Smooth muscle cell (in vitro differentiated cells): ENCODE measurements at regions not wholly inside any gene's neighbourhood (a gene's known extent, or its start where the extent isn't known, plus 50 kb on each side); places are given as distances from the start of the nearest gene placed in this dataset.

Experiments used
- DNase-seq: peaks from one replicate; lab custom pipeline; 2025; ENCODE audit not compliant: unreplicated experiment; lab: John Stamatoyannopoulos, UW
- H2AFZ ChIP-seq: fragments of 200-600 bp; sonication (generic); 2 replicates; pipeline ENCODE4 v1.6.0; 2016; ENCODE audit warnings: antibody characterized with exemption, low read depth, mild to moderate bottlenecking
- H3F3A ChIP-seq: fragments of 200-600 bp; sonication (generic); 2 replicates; pipeline ENCODE4 v1.6.0; 2017; ENCODE audit warnings: antibody characterized with exemption, low read depth
- H3K27ac ChIP-seq: fragments of 200-600 bp; sonication (generic); 2 replicates; pipeline ENCODE4 v1.5.1; 2016; ENCODE audit warnings: low read depth, mild to moderate bottlenecking
- H3K27me3 ChIP-seq: fragments of 200-600 bp; sonication (generic); 2 replicates; pipeline ENCODE4 v1.6.1; 2016; ENCODE audit warnings: low read depth, mild to moderate bottlenecking
- H3K36me3 ChIP-seq: fragments of 200-600 bp; sonication (generic); 2 replicates; pipeline ENCODE4 v1.5.1; 2016; ENCODE audit warnings: low read depth
- H3K4me1 ChIP-seq: fragments of 200-600 bp; sonication (generic); 2 replicates; pipeline ENCODE4 v1.5.1; 2016; ENCODE audit warnings: low read depth
- H3K4me2 ChIP-seq: fragments of 200-600 bp; sonication (generic); 2 replicates; pipeline ENCODE4 v1.6.0; 2016; ENCODE audit warnings: mild to moderate bottlenecking
- H3K4me3 ChIP-seq: fragments of 200-600 bp; sonication (generic); 2 replicates; pipeline ENCODE4 v1.5.1; 2016; ENCODE audit warnings: mild to moderate bottlenecking
- H3K79me2 ChIP-seq: fragments of 200-600 bp; sonication (generic); 2 replicates; pipeline ENCODE4 v1.6.0; 2016; ENCODE audit warnings: low read depth, mild to moderate bottlenecking
- H3K9ac ChIP-seq: fragments of 200-600 bp; sonication (generic); 2 replicates; pipeline ENCODE4 v1.6.0; 2016; ENCODE audit warnings: low read depth
- H3K9me3 ChIP-seq: fragments of 200-600 bp; sonication (generic); replicated peaks from 2 replicates; pipeline ENCODE4 v1.5.1; 2016; ENCODE audit warnings: low read depth
- H4K20me1 ChIP-seq: fragments of 200-600 bp; sonication (generic); 2 replicates; pipeline ENCODE4 v1.6.0; 2016; ENCODE audit warnings: low read depth
- WGBS: methylation state at CpG from one replicate; pipeline ENCODE4 v1.1.7; 2016; ENCODE audit warnings: low lambda C conversion rate; 5-methylcytosine and 5-hydroxymethylcytosine counted together
- TF ChIP-seq, protein P1 (sequence below): fragments of 200-600 bp; sonication (generic); IDR thresholded peaks from 2 replicates; pipeline ENCODE4 v1.5.1; 2017; ENCODE audit warnings: borderline replicate concordance, mild to moderate bottlenecking, antibody characterized with exemption; ENCODE audit not compliant: insufficient read depth, poor library complexity, severe bottlenecking

DNA sequence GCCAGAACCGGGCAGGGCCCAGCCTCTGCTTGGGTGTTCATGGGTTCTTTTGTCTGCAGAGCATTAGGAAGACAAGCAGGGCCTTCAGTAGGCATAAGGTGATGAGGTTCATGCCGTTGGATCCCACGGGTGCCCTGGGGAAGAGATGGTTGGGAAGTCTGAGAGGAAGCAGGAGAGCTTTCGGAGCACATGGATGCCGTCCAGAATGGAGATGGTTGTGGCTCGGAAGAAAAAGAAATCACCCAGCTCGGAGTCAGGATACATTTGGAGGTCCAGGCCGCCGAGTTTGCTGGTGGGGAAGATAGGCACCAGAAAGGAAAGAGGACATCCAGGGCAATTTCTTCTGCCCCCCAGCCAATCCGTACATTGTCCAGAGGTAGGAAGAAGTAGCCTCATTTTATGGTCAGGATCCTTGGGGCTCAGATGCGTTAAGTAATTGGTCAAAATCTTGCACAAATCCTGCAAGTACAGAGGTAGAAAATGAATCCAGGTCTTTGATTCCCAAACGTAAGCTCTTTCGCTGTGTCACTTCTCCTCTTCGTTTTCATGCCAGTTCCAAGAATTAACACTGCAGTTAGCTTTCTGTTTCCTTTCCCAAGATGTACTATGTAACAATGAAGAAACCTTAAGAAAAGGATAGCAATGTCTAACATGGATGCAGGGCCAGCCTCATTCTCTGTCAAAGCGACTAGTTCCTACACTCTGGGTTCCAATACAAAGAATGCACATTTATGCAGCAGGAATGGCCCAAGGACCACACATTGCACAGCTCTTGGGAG lies 147.8 kb upstream of the KLF6 start:
- H3K79me2 ChIP-seq: no peaks in the 10 kb centered on the region
- TF ChIP-seq, protein P1, sequence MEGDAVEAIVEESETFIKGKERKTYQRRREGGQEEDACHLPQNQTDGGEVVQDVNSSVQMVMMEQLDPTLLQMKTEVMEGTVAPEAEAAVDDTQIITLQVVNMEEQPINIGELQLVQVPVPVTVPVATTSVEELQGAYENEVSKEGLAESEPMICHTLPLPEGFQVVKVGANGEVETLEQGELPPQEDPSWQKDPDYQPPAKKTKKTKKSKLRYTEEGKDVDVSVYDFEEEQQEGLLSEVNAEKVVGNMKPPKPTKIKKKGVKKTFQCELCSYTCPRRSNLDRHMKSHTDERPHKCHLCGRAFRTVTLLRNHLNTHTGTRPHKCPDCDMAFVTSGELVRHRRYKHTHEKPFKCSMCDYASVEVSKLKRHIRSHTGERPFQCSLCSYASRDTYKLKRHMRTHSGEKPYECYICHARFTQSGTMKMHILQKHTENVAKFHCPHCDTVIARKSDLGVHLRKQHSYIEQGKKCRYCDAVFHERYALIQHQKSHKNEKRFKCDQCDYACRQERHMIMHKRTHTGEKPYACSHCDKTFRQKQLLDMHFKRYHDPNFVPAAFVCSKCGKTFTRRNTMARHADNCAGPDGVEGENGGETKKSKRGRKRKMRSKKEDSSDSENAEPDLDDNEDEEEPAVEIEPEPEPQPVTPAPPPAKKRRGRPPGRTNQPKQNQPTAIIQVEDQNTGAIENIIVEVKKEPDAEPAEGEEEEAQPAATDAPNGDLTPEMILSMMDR: no peak
- H3K4me3 ChIP-seq: no peak overlapping the region
- WGBS: 96% methylated on average over 14 of the region's 15 CpGs
- H3K27me3 ChIP-seq: no peaks in the 10 kb centered on the region
- H3K4me2 ChIP-seq: no peak overlapping the region
- no peak overlapping the region for H2AFZ ChIP-seq
- no peaks in the 10 kb centered on the region for H4K20me1 ChIP-seq
- H3K36me3 ChIP-seq: no peaks in the 10 kb centered on the region
- H3K9ac ChIP-seq: no peak overlapping the region
- H3K27ac ChIP-seq: no peak overlapping the region
- no peaks in the 10 kb centered on the region for H3K4me1 ChIP-seq
- no peak for DNase-seq
- H3K9me3 ChIP-seq: no peaks in the 10 kb centered on the region
- H3F3A ChIP-seq: no peaks in the 10 kb centered on the region

DNA sequence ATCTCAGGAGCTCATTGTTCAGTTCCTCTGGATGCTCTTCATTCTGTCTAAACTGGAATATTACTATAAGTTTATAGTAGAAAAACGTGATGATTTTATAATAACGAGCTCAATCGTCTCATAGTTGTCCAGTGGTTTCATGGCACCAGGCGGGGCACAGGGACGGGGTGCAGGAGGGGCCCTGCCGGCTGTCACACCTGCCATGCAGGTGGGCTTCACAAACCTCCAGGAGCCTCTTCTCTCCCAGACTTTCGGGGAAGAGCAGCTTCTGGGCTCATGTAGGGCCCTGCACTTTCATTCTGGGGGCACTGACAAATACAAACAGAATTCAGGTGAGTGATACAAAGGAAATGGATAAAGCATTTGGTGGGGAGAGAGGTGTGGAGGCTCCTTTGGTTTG lies 146.9 kb upstream of the KLF6 start:
- Histone ChIP-seq H3K27ac (no peak overlapping the region), H3K4me2 (no peak overlapping the region), H2AFZ (no peak overlapping the region), H3K79me2 (no peaks in the 10 kb centered on the region), H3K9ac (no peak overlapping the region), H3K27me3 (no peaks in the 10 kb centered on the region), H3K36me3 (no peaks in the 10 kb centered on the region), H3K4me3 (no peak overlapping the region), H4K20me1 (no peaks in the 10 kb centered on the region), H3K9me3 (no peaks in the 10 kb centered on the region), H3F3A (no peaks in the 10 kb centered on the region), H3K4me1 (no peaks in the 10 kb centered on the region)
- DNase-seq: no peak
- TF ChIP-seq, protein P1: no peak
- 92% methylated on average over 7 of the region's 7 CpGs for WGBS

DNA sequence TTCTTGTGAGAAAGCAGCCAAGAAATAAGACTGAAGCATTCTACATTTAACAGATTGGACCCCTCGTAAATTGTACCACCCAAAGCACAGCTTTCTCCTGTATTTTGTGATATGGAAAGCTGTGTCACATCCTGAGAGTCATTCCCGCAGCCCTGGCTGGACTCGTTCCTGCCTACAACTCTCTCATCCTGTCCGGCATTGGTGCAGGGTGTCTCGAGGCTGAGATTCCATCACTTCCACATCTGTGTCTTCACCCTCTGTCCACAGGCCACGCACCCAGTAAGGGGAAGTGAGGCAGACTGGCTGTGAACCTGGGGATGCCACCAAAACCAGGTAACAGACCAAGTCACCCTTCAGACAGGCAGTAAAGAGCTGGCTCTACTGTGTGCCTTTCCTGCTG lies 146.2 kb upstream of the KLF6 start:
- Histone ChIP-seq H3K4me1 (no peaks in the 10 kb centered on the region), H4K20me1 (no peaks in the 10 kb centered on the region), H3K4me2 (no peak overlapping the region), H3K9me3 (no peaks in the 10 kb centered on the region), H3K4me3 (no peak overlapping the region), H3K36me3 (no peaks in the 10 kb centered on the region), H2AFZ (no peak overlapping the region), H3K27me3 (no peaks in the 10 kb centered on the region), H3K27ac (no peak overlapping the region), H3F3A (no peaks in the 10 kb centered on the region), H3K79me2 (no peaks in the 10 kb centered on the region), H3K9ac (no peak overlapping the region)
- TF ChIP-seq, protein P1: no peak
- WGBS: 75% methylated on average over 6 of the region's 6 CpGs
- DNase-seq: no peak

DNA sequence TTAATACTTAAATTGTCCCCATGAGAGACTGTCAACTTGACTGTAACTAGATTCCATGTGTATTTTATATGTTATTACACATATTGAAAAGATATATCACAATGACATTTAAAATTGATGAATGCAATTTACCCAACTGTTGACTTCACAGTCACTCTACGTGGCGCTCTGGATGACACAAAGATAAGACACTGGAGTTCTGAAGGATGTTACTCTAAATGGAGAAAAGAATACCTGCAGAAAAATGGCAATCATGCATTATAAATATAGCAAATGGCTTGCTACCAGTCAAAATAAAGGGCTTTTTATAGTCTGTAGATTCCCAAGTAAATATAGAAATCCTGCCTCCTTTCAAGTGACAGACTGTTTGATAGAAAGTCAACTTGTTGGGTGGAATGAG lies 143.6 kb upstream of the KLF6 start:
- no peaks in the 10 kb centered on the region for H3K4me1 ChIP-seq
- no peaks in the 10 kb centered on the region for H3K27me3 ChIP-seq
- H3K27ac ChIP-seq: no peak overlapping the region
- H3K4me2 ChIP-seq: no peak overlapping the region
- H3K36me3 ChIP-seq: no peaks in the 10 kb centered on the region
- H3K4me3 ChIP-seq: no peak overlapping the region
- H2AFZ ChIP-seq: no peak overlapping the region
- DNase-seq: no peak
- H3K79me2 ChIP-seq: no peaks in the 10 kb centered on the region
- TF ChIP-seq, protein P1: no peak
- no peak overlapping the region for H3K9ac ChIP-seq
- H4K20me1 ChIP-seq: no peaks in the 10 kb centered on the region
- no peaks in the 10 kb centered on the region for H3F3A ChIP-seq
- 94% methylated on average over 2 of the region's 2 CpGs for WGBS
- no peaks in the 10 kb centered on the region for H3K9me3 ChIP-seq
